ENCODE measurements at regions not wholly inside any gene's neighbourhood (a gene's known extent, or its start where the extent isn't known, plus 50 kb on each side); places are given as distances from the start of the nearest gene placed in this dataset.

- no peak for DNase-seq
These were observed 51.4 kb upstream of the CHMP2B start for GRCh38 chr3:87175732-87176131.

DNA sequence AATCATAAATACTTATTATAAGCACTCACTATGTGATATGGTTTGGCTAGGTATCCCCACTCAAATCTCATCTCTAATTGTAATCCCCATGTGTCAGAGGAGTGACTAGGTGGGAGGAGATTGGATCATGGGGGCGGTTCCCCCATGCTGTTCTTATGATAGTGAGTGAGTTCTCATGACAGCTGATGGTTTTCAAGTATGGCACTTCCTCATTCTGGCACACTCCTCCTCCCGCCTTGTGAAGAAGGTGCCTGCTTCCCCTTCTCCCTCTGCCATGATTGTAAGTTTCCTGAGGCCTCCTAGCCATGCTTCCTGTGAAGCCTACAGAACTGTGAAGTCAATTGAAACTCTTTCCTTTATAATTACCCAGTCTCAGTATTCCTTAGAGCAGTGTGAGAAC, 53.3 kb upstream of the CHMP2B start:
- DNase-seq, result no peak

GRCh38 chr3:87173071-87173470, 54.0 kb upstream of the CHMP2B start:
- DNase-seq, result peak; percentile 65

GRCh38 chr3:87167628-87168456, 59.3 kb upstream of the CHMP2B start:
- DNase-seq, result no peak

- no peak for DNase-seq
These were observed 62.9 kb upstream of the CHMP2B start for GRCh38 chr3:87164245-87164644.

DNA sequence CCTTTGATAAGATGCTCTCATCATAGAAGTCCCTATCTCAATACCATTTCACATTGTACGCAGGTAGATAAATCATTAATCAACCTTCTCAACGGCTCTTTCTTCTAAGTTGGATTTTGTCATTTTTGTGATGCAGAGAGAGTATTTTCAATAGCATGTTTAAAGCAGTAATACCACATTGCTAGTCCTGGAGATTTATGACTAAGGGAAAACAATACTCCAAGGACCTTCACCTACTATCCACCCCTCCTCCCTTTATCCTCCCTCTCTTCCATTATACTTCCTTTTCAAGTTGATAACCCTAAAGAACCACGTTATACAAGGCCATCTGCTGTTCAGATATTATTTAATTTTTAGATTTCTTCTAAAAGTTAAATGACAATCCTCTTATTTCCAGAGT, 65.3 kb upstream of the CHMP2B start:
- DNase-seq, result no peak

DNA sequence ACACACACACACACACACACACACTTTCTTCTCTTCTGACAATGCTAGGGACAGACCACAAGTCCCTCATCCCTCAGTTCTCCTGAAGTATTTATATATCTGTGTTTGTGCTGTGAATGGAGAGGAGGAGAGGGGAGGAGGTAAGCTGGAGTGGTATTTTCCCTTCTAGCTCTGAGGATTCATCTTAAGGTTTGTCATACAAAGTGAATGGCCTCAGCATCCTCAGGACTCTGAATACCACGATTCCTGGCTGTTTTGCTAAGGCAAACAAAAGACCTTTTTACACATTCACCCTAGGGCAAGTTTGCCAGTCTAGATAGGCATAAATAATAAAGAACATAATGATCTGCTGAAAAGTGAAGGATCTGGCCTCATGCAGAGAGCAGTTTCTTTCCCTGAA, 65.7 kb upstream of the CHMP2B start:
- no peak for DNase-seq

- no peak for DNase-seq
These were observed 66.1 kb upstream of the CHMP2B start for GRCh38 chr3:87161013-87161412.

DNA sequence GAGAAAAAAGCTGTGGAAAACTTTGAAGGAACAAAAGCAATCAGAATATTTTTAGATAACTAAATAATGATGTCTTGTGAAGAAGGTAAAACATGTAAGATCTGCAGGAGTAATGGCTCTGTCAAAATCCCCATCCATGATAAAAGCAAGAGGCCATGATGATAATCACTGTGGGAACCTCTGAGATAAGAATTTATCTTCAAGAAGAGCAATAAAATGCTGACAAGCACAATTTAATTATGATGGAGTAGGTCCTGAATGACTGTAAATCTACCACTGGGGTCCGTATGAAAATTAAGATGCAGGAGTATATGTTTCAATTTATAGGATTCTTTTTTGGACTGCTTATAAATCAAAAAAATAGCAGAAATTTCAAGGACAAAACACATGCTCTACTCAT, 68.3 kb upstream of the CHMP2B start:
- DNase-seq, result no peak

GRCh38 chr3:87148020-87148419, 79.1 kb upstream of the CHMP2B start:
- DNase-seq, result no peak

GRCh38 chr3:87147562-87147961, 79.5 kb upstream of the CHMP2B start:
- no peak for DNase-seq

- no peak for DNase-seq
These were observed 81.6 kb upstream of the CHMP2B start for GRCh38 chr3:87145553-87145952.

- DNase-seq, result no peak
These were observed 91.0 kb upstream of the CHMP2B start for GRCh38 chr3:87136066-87136596.

- DNase-seq, result no peak
These were observed 91.7 kb upstream of the CHMP2B start for GRCh38 chr3:87135412-87135811.

GRCh38 chr3:87132801-87133200, 94.3 kb upstream of the CHMP2B start:
- DNase-seq, result no peak

GRCh38 chr3:87128006-87128405, 99.1 kb upstream of the CHMP2B start:
- DNase-seq, result no peak

GRCh38 chr3:87127281-87127680, 99.8 kb upstream of the CHMP2B start:
- no peak for DNase-seq

- DNase-seq, result no peak
These were observed 100.8 kb upstream of the CHMP2B start for GRCh38 chr3:87126321-87126720.

- no peak for DNase-seq
These were observed 102.0 kb upstream of the CHMP2B start for GRCh38 chr3:87125116-87125515.

GRCh38 chr3:87122766-87123165, 104.3 kb upstream of the CHMP2B start:
- no peak for DNase-seq

DNA sequence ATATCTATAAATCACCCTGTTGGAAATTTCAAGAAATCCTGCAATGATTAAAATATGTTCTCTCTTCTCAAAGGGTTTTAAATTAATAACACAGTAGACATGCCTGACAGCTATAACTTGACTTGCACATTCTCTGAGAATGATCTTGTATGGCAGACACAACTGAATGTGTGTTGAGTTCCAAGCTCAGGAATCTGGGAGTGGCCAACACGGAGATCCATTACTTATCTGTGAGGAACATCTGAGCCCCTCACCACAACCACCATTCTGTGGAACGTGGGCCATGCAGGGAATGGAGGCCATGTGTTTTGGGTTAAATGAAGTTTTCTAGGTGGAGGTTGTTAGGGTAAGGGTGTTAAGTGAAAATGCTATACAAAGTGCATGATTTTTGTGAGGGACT, 105.3 kb upstream of the CHMP2B start:
- no peak for DNase-seq

- no peak for DNase-seq
These were observed 106.2 kb upstream of the CHMP2B start for GRCh38 chr3:87120881-87121280.

GRCh38 chr3:87120236-87120635, 106.9 kb upstream of the CHMP2B start:
- no peak for DNase-seq

- no peak for DNase-seq
These were observed 117.6 kb upstream of the CHMP2B start for GRCh38 chr3:87109465-87109864.
